ENCODE measurements at regions not wholly inside any gene's neighbourhood (a gene's known extent, or its start where the extent isn't known, plus 50 kb on each side); places are given as distances from the start of the nearest gene placed in this dataset.

- H3K4ac ChIP-seq (ENCODE audit: low read depth, low read length) = no peak overlapping the region
- H3K9me3 ChIP-seq (ENCODE audit: control insufficient read depth, low read depth, low read length) = no peaks in the 10 kb centered on the region
- no peaks in the 10 kb centered on the region for H4K20me1 ChIP-seq (ENCODE audit: control insufficient read depth, insufficient read depth, insufficient read length)
- no peak overlapping the region for H3K27ac Mint-ChIP-seq
- H2AFZ ChIP-seq (ENCODE audit: low read length) = no peak overlapping the region
- no peak overlapping the region for H3K23ac ChIP-seq (ENCODE audit: insufficient read length, low read depth, low read length)
- no peak overlapping the region for H4K5ac ChIP-seq (ENCODE audit: insufficient read length, low read depth, low read length)
- no peaks in the 10 kb centered on the region; the same call in 1 of the 2 replicates for H3K27me3 Mint-ChIP-seq (ENCODE audit: low read depth)
- H2AK5ac ChIP-seq (ENCODE audit: insufficient read length, low read length) = no peak overlapping the region
- H3T11ph ChIP-seq (ENCODE audit: low read length) = no peak overlapping the region
- H3K9me3 Mint-ChIP-seq = no peaks in the 10 kb centered on the region
- no peak overlapping the region for H3K4me2 ChIP-seq (ENCODE audit: insufficient read depth, insufficient read length, low read length)
- no peaks in the 10 kb centered on the region for H3K79me1 ChIP-seq (ENCODE audit: insufficient read depth, low read depth, low read length, poor library complexity, severe bottlenecking)
- H2BK15ac ChIP-seq (ENCODE audit: low read depth, low read length) = no peak overlapping the region
- no peaks in the 10 kb centered on the region for H3K79me2 ChIP-seq (ENCODE audit: insufficient read depth, low read length)
- no peaks in the 10 kb centered on the region for H3K4me1 ChIP-seq (ENCODE audit: insufficient read depth, low read length)
- H3K56ac ChIP-seq (ENCODE audit: insufficient read length, low read depth, low read length) = no peak overlapping the region
- no peak overlapping the region for H2BK20ac ChIP-seq (ENCODE audit: low read depth, low read length, poor library complexity, severe bottlenecking)
- H3K23me2 ChIP-seq (ENCODE audit: insufficient read length, low read depth, low read length, poor library complexity, severe bottlenecking) = no peaks in the 10 kb centered on the region
- no peak overlapping the region for H4K91ac ChIP-seq (ENCODE audit: insufficient read length, low read depth, low read length)
- H2BK12ac ChIP-seq (ENCODE audit: insufficient read length, low read depth, low read length) = no peak overlapping the region
- H3K18ac ChIP-seq (ENCODE audit: insufficient read length, low read depth, low read length) = no peak overlapping the region
- H3K27me3 ChIP-seq (ENCODE audit: insufficient read depth, low read length) = no peaks in the 10 kb centered on the region
- H3K14ac ChIP-seq (ENCODE audit: insufficient read depth, low read length) = no peak overlapping the region
- DNase-seq = no peak
- H3K9ac ChIP-seq (ENCODE audit: extremely low read depth, insufficient read length, low read length) = no peak overlapping the region
- no peaks in the 10 kb centered on the region for H3K36me3 Mint-ChIP-seq (ENCODE audit: insufficient read depth in 1 of 3, low read depth in 3 of 3)
- no peak overlapping the region for H2BK120ac ChIP-seq (ENCODE audit: low read depth, low read length, poor library complexity, severe bottlenecking)
- no peak for TF ChIP-seq CTCF (conservative IDR thresholded peaks at IDR 0.05)
- peaks cover 6 to 11% of the 10 kb centered on the region in 2 experiments; a peak in 2 of 4 replicates for H3K4me1 Mint-ChIP-seq
- no peak overlapping the region for H3K27ac ChIP-seq (ENCODE audit: insufficient read length, low read depth, low read length)
- H4K8ac ChIP-seq (replicated peaks; ENCODE audit: insufficient read length, low read depth, low read length) = no peak overlapping the region
- H2BK5ac ChIP-seq (ENCODE audit: insufficient read length, low read length) = no peak overlapping the region
- no peak overlapping the region for H3K4me3 Mint-ChIP-seq
These were observed 255.6 kb downstream of the TBL1XR1 start for GRCh38 chr3:176941689-176942088.

Data from H9 (cell line).